ENCODE measurements at regions not wholly inside any gene's neighbourhood (a gene's known extent, or its start where the extent isn't known, plus 50 kb on each side); places are given as distances from the start of the nearest gene placed in this dataset.

GRCh38 chrX:39616098-39616729 is 481.5 kb downstream of the BCOR start:
- DNase-seq = no peak

- DNase-seq = no peak
Observed at GRCh38 chrX:39616731-39617130, 481.0 kb downstream of the BCOR start.

- DNase-seq = no peak
Observed at GRCh38 chrX:39618178-39618577, 479.6 kb downstream of the BCOR start.

DNA sequence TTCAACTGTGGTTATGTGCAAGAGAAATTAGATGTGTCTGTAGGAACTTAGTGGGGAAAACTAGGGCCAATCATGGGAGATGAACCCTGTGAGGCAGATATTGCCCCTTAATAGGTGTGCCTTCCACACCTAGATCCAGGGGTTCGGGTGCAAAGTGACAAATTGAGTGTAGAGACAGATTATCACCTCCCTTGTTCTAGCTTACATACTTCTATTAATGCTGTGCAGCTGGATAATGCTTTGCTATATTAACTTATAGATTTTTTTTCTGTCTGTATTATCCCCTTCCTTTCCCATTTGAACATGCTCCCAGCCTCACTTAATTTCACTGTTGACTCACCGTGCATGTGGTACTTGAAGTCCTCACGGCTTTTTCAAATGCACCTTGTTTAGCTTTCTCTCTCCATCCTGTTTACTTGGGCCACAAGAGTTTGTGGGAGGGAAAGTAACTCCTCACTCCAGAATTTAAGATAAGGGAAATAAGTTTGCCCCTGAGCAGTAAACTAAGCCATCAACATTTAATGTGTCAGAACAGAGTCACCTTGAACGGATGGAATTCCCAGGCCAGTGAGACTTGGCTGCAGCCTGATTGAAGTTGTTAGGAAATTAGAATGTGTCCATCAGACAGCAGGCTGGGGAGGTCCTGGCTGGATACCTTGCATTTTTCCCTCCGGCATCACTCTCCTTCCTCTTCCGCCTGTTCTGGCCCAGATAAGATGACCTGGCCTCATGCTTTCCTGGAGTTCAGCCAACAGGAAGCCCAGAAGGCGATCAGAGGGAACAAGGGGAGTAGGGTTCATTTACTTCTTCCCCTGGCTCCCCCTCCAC is 478.4 kb downstream of the BCOR start:
- DNase-seq = no peak

DNA sequence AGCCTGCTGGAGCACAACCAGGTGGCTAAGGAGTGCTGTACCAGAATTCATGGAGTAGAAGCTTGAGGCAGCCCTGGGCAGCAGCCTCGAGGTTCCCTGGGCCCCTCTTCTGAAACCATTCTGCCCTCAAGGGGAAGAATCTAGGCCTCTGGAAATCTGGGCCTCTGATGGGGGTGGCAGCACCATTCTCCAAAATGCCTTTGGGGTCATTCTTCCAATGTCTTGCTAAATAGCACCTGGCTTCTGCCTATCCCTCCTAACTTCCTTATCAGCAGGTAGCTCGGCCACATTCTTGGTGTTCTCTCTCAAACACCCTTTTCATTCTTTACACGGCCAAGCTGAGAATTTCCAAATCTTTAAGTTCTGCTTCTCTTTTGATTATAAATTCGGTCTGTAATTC is 473.6 kb downstream of the BCOR start:
- DNase-seq = no peak

DNA sequence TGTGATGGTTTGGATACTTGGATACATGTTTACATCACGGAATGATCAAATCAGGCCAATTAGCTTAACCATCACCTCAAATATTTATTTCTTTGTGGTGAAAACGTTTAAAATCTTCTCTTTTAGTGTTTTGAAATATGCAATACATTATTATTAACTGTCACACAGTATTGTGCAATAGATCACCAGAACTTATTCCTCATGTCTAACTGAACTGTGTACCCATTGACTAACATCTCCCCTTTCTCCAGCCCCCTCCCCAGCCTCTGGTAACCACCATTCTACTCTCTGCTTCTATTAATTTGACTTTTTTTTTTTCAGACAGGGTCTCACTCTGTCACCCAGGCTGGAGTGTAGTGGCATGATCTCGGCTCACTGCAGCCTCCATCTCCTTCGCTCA is 471.9 kb downstream of the BCOR start:
- no peak for DNase-seq

- no peak for DNase-seq
Observed at GRCh38 chrX:39626749-39627148, 471.0 kb downstream of the BCOR start.

DNA sequence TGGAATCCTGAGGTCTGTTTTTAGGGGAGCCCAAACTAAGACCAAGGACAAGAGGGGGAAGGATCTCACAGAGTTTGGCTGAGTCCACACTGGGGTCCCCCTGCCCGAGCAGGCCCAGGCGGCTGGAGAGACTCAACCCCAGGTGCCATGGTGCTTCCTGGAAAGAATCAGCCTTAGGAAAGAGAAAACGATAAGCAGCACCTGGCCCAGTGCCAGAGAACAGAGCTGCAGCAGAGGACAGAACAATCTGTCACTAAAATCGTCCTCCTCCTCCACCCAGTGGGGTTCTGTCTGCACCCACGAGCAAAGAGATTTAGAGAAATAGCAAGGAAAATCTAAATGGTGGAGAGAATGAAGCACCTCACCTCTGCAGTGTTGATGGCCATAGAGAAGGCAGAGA is 470.5 kb downstream of the BCOR start:
- DNase-seq = no peak

DNA sequence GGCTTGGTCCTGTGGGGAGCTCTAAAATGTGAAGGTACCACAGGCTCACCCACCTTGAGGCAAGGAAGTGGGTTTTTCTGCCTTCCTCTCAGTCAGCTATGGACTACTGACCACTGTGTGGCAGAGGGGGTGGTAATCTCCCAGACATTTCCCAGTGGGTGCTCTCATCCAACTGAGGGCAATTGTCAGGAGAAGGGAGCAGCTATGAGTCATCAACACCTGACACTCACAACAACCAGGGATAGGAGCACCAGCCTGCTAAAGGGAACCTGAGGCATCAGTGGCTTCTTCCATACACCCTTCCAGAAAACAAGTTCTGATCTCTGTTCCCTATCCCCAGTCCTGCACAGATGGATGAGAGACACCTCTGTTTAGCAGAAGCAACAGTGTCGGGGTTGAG is 468.8 kb downstream of the BCOR start:
- no peak for DNase-seq

- peak; percentile 0 for DNase-seq
Observed at GRCh38 chrX:39630344-39630743, 467.4 kb downstream of the BCOR start.

DNA sequence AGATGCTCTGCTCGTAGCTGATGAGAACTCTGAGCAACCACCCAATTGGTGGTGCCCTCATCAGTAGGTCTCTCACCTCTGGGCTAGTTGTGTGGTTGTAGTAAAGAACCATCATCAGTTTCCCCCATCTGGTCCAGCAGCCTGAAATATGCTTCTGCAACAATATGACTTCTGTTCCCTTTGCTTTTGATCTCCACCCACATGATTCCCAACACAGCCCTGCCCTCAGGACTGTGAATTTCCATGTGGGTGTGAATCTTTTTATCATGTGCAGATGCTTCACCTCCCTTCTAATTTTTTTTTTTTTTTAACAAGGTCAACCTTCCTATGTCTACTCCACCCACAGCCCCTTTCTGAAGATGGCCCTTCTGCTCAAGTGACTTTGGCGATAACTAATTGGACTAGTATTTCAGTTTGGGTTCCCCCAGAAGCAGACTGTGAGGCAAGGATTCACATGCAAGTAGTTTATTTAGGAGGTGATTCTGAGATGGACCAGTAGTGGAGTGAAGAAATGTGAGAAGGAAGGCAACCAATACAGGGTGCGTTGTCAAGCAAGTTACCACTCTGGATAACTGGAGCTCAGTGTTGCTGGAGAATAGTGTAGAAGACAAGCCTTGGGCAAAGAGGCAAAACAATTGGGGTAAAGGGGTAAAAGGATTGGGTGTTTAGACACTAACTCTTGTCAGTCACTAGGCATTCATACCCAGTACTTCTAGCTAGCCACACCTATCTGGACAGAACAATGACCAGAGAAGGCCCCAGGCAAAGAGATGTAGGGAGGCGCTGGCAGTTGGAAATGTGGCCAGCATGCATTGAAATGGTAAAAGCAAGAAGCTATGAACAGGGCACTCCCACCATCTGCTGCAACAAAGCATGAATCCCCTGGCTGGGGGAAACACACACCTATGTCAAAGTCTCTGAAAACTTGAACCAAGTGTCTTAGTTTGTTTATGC is 466.2 kb downstream of the BCOR start:
- DNase-seq = no peak

- DNase-seq = no peak
Observed at GRCh38 chrX:39633293-39633692, 464.5 kb downstream of the BCOR start.

GRCh38 chrX:39636481-39636880 is 461.3 kb downstream of the BCOR start:
- no peak for DNase-seq

DNA sequence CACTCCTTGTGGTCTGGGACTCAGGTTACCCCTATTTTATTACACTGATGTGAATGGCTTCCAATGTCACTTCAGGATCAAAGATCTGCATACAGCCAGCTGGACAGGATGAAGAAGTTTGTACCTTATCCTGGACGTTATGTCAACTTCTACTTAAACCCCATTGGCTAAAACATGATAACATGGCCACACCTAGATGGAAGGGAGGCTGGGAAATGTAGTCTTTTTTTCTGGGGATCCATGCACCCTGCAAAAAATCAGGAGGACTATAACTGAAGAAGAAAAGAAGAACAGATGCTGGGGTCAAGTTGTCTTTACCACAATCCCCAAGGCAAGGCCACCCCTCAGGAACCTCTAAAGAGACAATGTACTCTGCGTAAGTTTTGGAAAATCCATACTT is 459.2 kb downstream of the BCOR start:
- no peak for DNase-seq

GRCh38 chrX:39639871-39640270 is 457.9 kb downstream of the BCOR start:
- DNase-seq = no peak

- DNase-seq = no peak
Observed at GRCh38 chrX:39640866-39641265, 456.9 kb downstream of the BCOR start.

DNA sequence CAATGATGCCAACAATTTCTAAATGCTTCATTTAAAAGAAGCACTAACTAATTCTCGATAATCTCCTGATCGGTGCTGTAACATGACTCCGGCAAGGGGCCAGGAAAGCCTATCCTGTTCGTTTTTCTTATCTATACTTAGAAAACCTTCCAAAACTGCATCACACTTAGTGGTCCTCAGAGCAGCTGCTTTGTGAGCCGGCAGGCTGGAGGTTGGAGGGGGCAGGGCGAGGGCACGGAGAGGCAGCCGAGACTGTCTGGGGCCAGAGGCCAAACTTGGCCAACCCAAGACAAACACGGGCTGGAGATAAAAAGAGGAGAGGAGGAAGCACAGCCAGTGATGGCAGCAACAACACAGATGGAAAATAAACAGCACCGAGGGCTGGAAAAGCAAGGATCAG is 455.7 kb downstream of the BCOR start:
- no peak for DNase-seq

- no peak for DNase-seq
Observed at GRCh38 chrX:39643550-39643949, 454.2 kb downstream of the BCOR start.

- DNase-seq = no peak
Observed at GRCh38 chrX:39645178-39645895, 452.4 kb downstream of the BCOR start.

DNA sequence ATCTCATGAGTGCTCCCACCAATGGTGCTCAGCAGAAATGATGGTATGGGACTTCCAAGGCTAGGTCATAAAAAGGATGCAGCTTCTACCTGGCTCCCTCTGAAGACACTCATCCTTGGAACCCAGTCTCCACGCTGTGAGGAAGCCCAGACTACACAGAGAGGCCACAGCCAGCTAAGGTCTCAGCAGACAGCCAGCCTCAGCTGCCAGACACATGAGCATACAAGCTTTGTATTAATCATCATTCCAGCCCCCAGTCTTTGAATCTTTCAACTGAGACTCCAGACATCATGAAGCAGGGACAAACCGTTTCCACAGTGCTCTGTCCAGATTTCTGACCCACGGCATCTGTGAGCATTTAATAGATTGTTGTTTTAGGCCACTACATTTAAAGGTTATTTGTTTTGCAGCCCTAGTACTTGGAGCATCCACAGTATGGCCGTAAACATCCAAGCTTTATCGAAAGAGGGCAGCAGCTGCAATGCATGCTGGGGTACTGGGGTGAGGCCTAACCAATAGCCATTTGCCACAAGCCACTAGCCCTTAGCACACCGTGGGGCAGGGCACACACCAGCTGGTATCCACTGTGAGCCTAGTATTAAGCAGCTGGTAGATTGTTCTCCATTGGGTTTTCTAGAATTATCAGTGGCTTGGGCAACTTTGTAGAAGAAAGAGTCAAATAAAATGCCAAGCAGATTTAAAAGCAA is 449.1 kb downstream of the BCOR start:
- DNase-seq = no peak

DNA sequence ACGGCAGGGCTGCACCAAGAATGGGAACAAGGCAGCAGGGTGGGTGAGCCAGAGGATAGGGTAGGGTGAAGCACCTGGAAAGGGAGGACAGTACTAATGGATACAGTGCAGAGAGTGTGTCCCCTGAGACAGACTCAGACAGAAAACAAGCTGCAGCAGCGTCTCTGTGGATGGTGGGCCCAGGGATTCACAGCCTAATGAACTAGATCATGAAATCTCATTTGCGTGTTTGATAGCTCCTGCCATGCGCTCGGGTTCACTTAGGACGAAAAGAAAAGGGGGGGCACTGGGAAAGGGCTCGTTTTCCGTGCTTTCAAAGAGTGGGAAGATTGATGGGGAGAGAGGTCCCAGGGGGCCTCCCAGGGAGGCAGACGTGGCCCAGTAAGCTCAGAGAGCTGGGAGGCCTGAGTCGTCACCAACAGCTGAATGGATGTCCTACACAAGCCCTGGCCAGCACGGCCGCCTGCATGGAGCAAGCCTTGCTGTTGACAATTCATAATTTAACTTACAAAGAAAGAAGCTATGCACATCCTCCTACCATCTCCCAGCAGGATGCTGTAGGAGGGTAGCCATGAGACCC is 446.9 kb downstream of the BCOR start:
- no peak for DNase-seq

DNA sequence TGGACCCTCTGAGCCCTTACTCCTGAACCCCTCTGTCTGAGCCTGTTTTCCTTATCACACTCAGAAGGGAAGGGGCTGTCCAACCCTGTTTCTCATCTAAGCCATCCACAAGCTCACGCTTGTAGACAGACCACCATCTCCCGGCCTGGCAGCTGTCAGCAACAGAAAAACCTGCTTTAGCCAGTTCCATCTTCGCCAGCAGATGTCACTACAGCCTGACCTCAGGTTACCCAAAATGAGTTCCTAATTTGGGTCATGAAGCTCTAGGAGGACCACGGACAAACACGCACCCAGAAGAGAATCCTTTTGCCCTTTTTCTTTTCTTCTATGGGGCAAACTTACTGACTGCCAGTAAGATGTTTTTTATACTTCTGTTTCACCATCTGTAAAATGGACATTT is 445.4 kb downstream of the BCOR start:
- DNase-seq = no peak
